HG02938 (cell line): ENCODE measurements at regions not wholly inside any gene's neighbourhood (a gene's known extent, or its start where the extent isn't known, plus 50 kb on each side); places are given as distances from the start of the nearest gene placed in this dataset.

Source experiments
- ATAC-seq: cut with Tn5 transposase; IDR thresholded peaks from one replicate; pipeline ENCODE4 v1.9.1; 2021; ENCODE audit warnings: mild to moderate bottlenecking, moderate library complexity; ENCODE audit not compliant: unreplicated experiment

DNA sequence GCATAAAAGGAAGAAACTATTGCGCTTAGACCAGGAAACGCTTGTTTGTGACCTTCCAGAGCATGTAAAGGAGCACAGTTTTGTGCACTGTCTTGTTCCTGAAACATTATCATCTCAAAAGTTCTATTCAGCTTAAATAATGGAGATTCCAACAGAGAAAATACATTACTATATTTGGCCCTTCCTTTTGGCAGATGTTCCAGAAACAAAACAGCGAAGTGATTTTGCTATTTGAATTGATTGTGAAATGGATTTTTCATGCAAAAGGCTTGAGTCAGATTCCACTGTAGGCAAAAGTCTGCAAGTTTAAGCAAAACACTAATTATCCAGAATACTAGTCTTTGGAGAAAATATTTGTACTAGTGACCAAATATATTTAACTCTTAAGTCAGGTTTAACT lies 80.3 kb upstream of the PTBP2 start:
- no peak for ATAC-seq

DNA sequence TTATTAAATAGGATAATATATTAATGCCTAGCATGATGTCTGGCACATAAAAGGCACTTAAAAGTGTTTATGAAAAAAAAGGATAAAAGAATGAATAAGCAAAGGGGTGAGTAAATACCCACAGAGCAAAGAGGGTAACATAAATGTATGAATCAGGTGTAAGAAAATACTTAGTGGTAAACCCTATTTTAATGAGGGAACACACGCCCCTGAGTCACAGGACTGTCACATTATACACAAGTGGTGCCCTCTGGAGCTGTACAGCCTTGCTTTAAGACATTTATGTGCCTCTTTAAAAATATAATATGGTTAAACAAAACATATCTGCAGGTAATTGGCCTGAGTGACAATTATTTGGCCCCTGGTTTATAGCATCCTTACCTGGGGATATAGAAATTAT lies 78.1 kb upstream of the PTBP2 start:
- ATAC-seq = no peak

DNA sequence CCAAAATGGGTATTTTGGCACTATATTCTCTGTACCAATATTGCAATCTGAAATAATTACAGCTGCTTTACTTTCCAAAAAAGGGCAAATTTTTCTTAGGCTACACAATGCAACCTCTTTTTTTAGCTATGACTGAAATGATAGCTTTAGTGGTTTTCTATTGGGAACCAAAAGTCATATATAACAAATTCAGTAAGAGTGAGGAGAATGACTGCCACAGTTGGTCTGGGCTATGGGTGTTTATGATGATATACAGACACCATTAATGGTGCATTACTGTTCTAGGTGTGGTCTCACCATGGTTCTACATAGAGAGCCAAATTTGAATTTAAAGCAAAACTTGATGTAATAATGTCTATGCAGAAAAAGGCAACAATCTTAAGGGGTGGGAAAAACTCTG lies 72.3 kb upstream of the PTBP2 start:
- peak; percentile 62 for ATAC-seq

DNA sequence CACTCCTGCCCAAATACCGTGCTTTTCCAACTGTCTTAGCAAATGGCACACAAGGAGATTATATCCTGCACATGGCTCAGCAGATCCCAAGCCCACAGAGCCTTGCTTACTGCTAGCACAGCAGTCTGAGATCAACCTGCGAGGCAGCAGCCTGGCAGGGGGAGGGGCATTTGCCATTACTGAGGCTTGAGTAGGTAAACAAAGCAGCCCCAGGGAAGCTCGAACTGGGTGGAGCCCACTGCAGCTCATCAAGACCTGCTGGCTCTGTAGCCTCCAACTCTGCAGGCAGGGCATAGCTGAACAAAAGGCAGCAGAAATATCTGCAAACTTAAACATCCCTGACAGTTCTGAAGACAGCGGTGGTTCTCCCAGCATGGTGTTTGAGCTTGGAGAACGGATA lies 70.1 kb upstream of the PTBP2 start:
- no peak for ATAC-seq

DNA sequence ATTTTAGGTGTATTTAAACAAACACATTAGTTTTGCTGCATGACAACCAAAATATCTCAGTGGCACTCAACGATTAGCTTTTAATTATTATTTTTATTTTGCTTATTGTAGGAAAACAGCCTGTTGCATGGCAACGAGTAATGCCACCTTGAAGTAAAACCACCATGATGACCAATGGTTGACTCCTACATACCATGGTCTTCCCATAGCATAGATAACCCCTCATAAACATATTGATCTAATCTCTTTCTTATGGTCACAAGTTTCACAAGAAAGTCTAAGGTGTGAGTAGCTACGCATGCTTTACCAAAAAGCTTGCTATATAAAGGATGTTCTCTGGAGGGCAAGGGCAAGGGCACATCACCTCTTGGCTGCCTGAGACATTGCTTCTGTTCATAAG lies 61.5 kb upstream of the PTBP2 start:
- ATAC-seq = no peak

DNA sequence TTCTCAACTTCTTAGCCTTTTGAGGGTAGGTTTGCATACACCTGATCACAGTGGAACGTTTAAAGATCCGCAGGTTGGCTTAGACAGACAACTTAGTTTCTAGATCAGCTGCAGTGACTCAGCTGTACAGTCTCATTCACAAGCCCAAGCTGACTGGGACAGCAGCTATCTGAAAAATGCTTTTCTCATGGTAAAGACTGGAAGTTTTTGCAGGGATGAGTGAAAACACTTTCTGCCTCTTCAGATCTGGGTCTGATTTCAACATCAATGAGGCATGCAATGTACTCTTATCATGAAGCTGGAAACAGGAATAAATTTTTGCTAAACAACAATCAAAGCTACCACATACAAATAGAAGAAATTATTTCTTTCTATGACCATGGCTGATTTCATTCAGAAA lies 61.1 kb upstream of the PTBP2 start:
- ATAC-seq = no peak
